IMR-90 (cell line): ENCODE measurements at regions not wholly inside any gene's neighbourhood (a gene's known extent, or its start where the extent isn't known, plus 50 kb on each side); places are given as distances from the start of the nearest gene placed in this dataset.

ENCODE experiments used
- ATAC-seq: fragments of 200-7000 bp; cut with Tn5 transposase; 2 replicates; pipeline ENCODE4 v1.9.1; 2020; ENCODE audit warnings: low read depth, mild to moderate bottlenecking, moderate library complexity
- BruUV-seq: library from RNA; stranded (reverse); fragments of 400-500 nt; replicated peaks from 2 replicates; lab custom pipeline; 2021; lab: Mats Ljungman, UMichigan
- CTCF ChIA-PET: fragments of 300-600 bp; formaldehyde crosslinking; extraction: SDS; loops from one replicate; lab custom pipeline; 2021; ENCODE audit warnings: antibody characterized with exemption; lab: Yijun Ruan, JAX
- POLR2A ChIA-PET: fragments of 300-600 bp; sonication (Branson Sonifier 250); formaldehyde crosslinking; loops from one replicate; lab custom pipeline; 2022; ENCODE audit warnings: antibody characterized with exemption; ENCODE audit not compliant: unreplicated experiment; lab: Charles Lee
- DNase-seq: peaks from one replicate; pipeline ENCODE4 v3.0.0; 2013
- H2AFZ ChIP-seq: replicated peaks from 2 replicates; pipeline ENCODE3; 2013; ENCODE audit warnings: low read length, mild to moderate bottlenecking; ENCODE audit not compliant: poor library complexity
- H2AK5ac ChIP-seq: 2 replicates; pipeline ENCODE4 v1.6.1; 2013; ENCODE audit warnings: low read depth, low read length, inconsistent platforms
- H2AK9ac ChIP-seq: replicated peaks from 2 replicates; pipeline ENCODE3; 2013; ENCODE audit warnings: mild to moderate bottlenecking, low read depth, low read length, moderate library complexity; ENCODE audit not compliant: poor library complexity
- H2BK120ac ChIP-seq: 2 replicates; pipeline ENCODE4 v1.6.1; 2013; ENCODE audit warnings: low read depth, low read length, inconsistent platforms
- H2BK15ac ChIP-seq: 3 replicates; pipeline ENCODE4 v1.6.1; 2013; ENCODE audit warnings: low read depth, low read length, inconsistent platforms
- H2BK20ac ChIP-seq: 2 replicates; pipeline ENCODE4 v1.6.1; 2013; ENCODE audit warnings: low read depth, mild to moderate bottlenecking, inconsistent platforms, low read length, moderate library complexity
- H2BK5ac ChIP-seq: 2 replicates; pipeline ENCODE4 v1.6.1; 2013; ENCODE audit warnings: mild to moderate bottlenecking, low read depth, low read length, inconsistent platforms; ENCODE audit not compliant: poor library complexity, severe bottlenecking
- H3K14ac ChIP-seq: replicated peaks from 2 replicates; pipeline ENCODE4 v1.6.1; 2013; ENCODE audit warnings: low read depth, low read length, inconsistent platforms
- H3K18ac ChIP-seq: 2 replicates; pipeline ENCODE4 v1.6.1; 2013; ENCODE audit warnings: low read depth, low read length, control low read depth
- H3K23ac ChIP-seq: 2 replicates; pipeline ENCODE4 v1.6.1; 2013; ENCODE audit warnings: low read depth, low read length, inconsistent platforms
- H3K27ac ChIP-seq: 2 replicates; pipeline ENCODE4 v1.5.1; 2013; ENCODE audit warnings: mild to moderate bottlenecking, control low read depth, low read length; ENCODE audit not compliant: insufficient read depth
- H3K27me3 ChIP-seq: 2 replicates; pipeline ENCODE4 v1.6.1; 2013; ENCODE audit warnings: low read length; ENCODE audit not compliant: control insufficient read depth, insufficient read depth
- H3K36me3 ChIP-seq: 2 replicates; pipeline ENCODE4 v1.6.1; 2013; ENCODE audit warnings: low read length, mixed read lengths; ENCODE audit not compliant: control insufficient read depth, insufficient read depth
- H3K4ac ChIP-seq: 2 replicates; pipeline ENCODE4 v1.6.1; 2013; ENCODE audit warnings: low read depth, low read length, inconsistent platforms
- H3K4me1 ChIP-seq: 2 replicates; pipeline ENCODE4 v1.6.1; 2013; ENCODE audit warnings: low read length, mixed read lengths; ENCODE audit not compliant: control insufficient read depth, insufficient read depth
- H3K4me2 ChIP-seq: 2 replicates; pipeline ENCODE4 v1.6.1; 2013; ENCODE audit warnings: low read depth, mild to moderate bottlenecking, control low read depth, low read length, moderate library complexity
- H3K4me3 ChIP-seq: 2 replicates; pipeline ENCODE4 v1.5.1; 2013; ENCODE audit warnings: low read depth, mild to moderate bottlenecking, control low read depth, low read length, moderate library complexity; ENCODE audit not compliant: insufficient read depth
- H3K56ac ChIP-seq: 2 replicates; pipeline ENCODE4 v1.6.1; 2013; ENCODE audit warnings: low read length, inconsistent platforms; ENCODE audit not compliant: insufficient read depth; ENCODE audit errors: extremely low read depth
- H3K79me1 ChIP-seq, 2 experiments: 2 replicates each; pipeline ENCODE4 v1.6.1; 2013; ENCODE audit warnings: low read length in 2 of 2, inconsistent platforms in 1 of 2, low read depth in 1 of 2
- H3K9ac ChIP-seq: 2 replicates; pipeline ENCODE4 v1.6.1; 2013; ENCODE audit warnings: low read depth, low read length, control low read depth
- H3K9me1 ChIP-seq: 2 replicates; pipeline ENCODE4 v1.6.1; 2013; ENCODE audit warnings: low read length, inconsistent platforms; ENCODE audit not compliant: insufficient read depth
- H3K9me3 ChIP-seq: 2 replicates; pipeline ENCODE4 v1.6.1; 2013; ENCODE audit warnings: low read length; ENCODE audit not compliant: control insufficient read depth, insufficient read depth
- H4K20me1 ChIP-seq: 2 replicates; pipeline ENCODE4 v1.6.1; 2013; ENCODE audit warnings: low read length, inconsistent platforms; ENCODE audit not compliant: insufficient read depth
- H4K5ac ChIP-seq: 2 replicates; pipeline ENCODE4 v1.6.1; 2013; ENCODE audit warnings: mild to moderate bottlenecking, low read depth, low read length, control low read depth
- H4K8ac ChIP-seq, 2 experiments: 2 replicates each; pipeline ENCODE4 v1.6.1; 2013; ENCODE audit warnings: low read depth in 2 of 2, low read length in 2 of 2, control low read depth in 1 of 2, inconsistent platforms in 1 of 2
- H4K91ac ChIP-seq: 2 replicates; pipeline ENCODE4 v1.6.1; 2013; ENCODE audit warnings: low read depth, low read length, inconsistent platforms; ENCODE audit not compliant: insufficient read depth
- BHLHE40 ChIP-seq: fragments of 150-350 bp; IDR thresholded peaks from 2 replicates; pipeline ENCODE4 v1.6.1; 2016; ENCODE audit warnings: mild to moderate bottlenecking, low read depth, low read length
- CEBPB ChIP-seq: IDR thresholded peaks from 2 replicates; pipeline ENCODE4 v1.6.1; 2012; ENCODE audit warnings: low read depth, low read length, improper control_type of control experiment
- CHD1 ChIP-seq: IDR thresholded peaks from 2 replicates; pipeline ENCODE4 v1.6.1; 2012; ENCODE audit warnings: low read depth, low read length, improper control_type of control experiment
- FOS ChIP-seq: fragments of 150-350 bp; IDR thresholded peaks from 2 replicates; pipeline ENCODE4 v1.6.1; 2016; ENCODE audit warnings: low read depth, low read length
- MAFK ChIP-seq: IDR thresholded peaks from 2 replicates; pipeline ENCODE4 v1.6.1; 2012; ENCODE audit warnings: low read depth, low read length, improper control_type of control experiment
- MAZ ChIP-seq: IDR thresholded peaks from 2 replicates; pipeline ENCODE4 v1.6.1; 2012; ENCODE audit warnings: low read depth, mild to moderate bottlenecking, low read length, improper control_type of control experiment, moderate library complexity, borderline replicate concordance
- MXI1 ChIP-seq: IDR thresholded peaks from 2 replicates; pipeline ENCODE4 v1.6.1; 2012; ENCODE audit warnings: low read depth, mild to moderate bottlenecking, low read length, moderate library complexity, borderline replicate concordance
- NFE2L2 ChIP-seq: fragments of 150-350 bp; IDR thresholded peaks from 2 replicates; pipeline ENCODE4 v1.6.1; 2016; ENCODE audit warnings: low read depth, mild to moderate bottlenecking, low read length
- POLR2A ChIP-seq: IDR thresholded peaks from 2 replicates; pipeline ENCODE4 v1.6.1; 2012; ENCODE audit warnings: mild to moderate bottlenecking, low read depth, low read length
- RAD21 ChIP-seq: IDR thresholded peaks from 2 replicates; pipeline ENCODE4 v1.6.1; 2012; ENCODE audit warnings: low read length, improper control_type of control experiment
- RCOR1 ChIP-seq: IDR thresholded peaks from 2 replicates; pipeline ENCODE4 v1.6.1; 2012; ENCODE audit warnings: mild to moderate bottlenecking, low read length, improper control_type of control experiment; ENCODE audit not compliant: insufficient replicate concordance
- RFX5 ChIP-seq: IDR thresholded peaks from 2 replicates; pipeline ENCODE4 v1.8.0; 2012; ENCODE audit warnings: low read depth, mild to moderate bottlenecking, low read length, moderate library complexity
- SMC3 ChIP-seq: fragments of 150-350 bp; IDR thresholded peaks from 2 replicates; pipeline ENCODE4 v1.6.1; 2016; ENCODE audit warnings: low read depth, mild to moderate bottlenecking, antibody characterized with exemption, low read length, moderate library complexity
- WGBS, 2 experiments: methylation state at CpG; one replicate each; pipeline versions ENCODE4 v1.1.5 to v1.1.7; 2013; ENCODE audit warnings: missing lambda C conversion rate in 2 of 2; ENCODE audit not compliant: insufficient read length in 1 of 2; ENCODE audit errors: extremely low coverage in 2 of 2; 5-methylcytosine and 5-hydroxymethylcytosine counted together
- dilution Hi-C: fragments of 300-500 bp; cut with HindIII; formaldehyde crosslinking; loops from one replicate; pipeline ENCODE4 v1.14.3; 2018; ENCODE audit warnings: low sequenced_read_pairs; ENCODE audit not compliant: unreplicated experiment
- in situ Hi-C: fragments of 300-500 bp; cut with MboI; formaldehyde crosslinking; loops from 3 replicates; pipeline ENCODE4 v1.14.3; 2019; ENCODE audit warnings: low sequenced_read_pairs, inconsistent platforms, mixed read lengths
- intact Hi-C: fragments of 100-400 bp; cut with micrococcal nuclease; formaldehyde crosslinking; loops from 2 replicates; pipeline ENCODE4 v1.10.0; 2022
- TF ChIP-seq, protein P1 (sequence below): fragments of 150-350 bp; IDR thresholded peaks from 2 replicates; pipeline ENCODE4 v1.6.1; 2016; ENCODE audit warnings: low read depth, mild to moderate bottlenecking, low read length, moderate library complexity, borderline replicate concordance
- TF ChIP-seq, protein P2 (sequence below): fragments of 150-350 bp; IDR thresholded peaks from 2 replicates; pipeline ENCODE4 v1.6.1; 2017; ENCODE audit warnings: mild to moderate bottlenecking, antibody characterized with exemption, low read length, low read depth
- TF ChIP-seq, protein P3 (sequence below): conservative IDR thresholded peaks from 2 replicates; pipeline ENCODE4 v1.5.1; 2012; ENCODE audit warnings: mild to moderate bottlenecking, low read depth, low read length, improper control_type of control experiment

DNA sequence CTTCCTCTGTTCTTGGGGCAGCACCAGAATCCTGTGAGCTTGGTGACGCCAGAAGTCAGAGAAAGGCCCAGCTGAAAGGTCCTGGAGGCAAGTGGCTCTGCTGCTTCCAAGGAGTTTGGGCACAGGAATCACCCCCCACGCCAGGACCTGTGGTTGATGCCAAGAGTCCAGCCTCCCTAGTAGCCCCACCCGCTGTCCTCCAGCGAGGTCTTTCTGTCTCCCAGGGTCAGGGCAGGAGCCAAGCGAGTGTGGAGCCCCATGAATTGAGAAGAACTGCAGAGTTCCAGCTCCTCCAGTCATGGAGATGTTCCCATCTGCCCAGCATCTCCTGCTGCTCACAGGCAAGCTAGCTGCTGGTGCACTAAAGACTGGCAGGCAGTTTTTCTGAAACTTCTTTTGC is 631.7 kb upstream of the MGMT start:
- no peaks in the 10 kb centered on the region for H3K27me3 ChIP-seq
- intact Hi-C loops, result no loop called here
- no peak overlapping the region for H3K23ac ChIP-seq
- no peak overlapping the region for H3K4me3 ChIP-seq
- H2BK20ac ChIP-seq, result no peak overlapping the region
- no peaks in the 10 kb centered on the region for H3K9me1 ChIP-seq
- no peak overlapping the region for H3K56ac ChIP-seq
- POLR2A ChIA-PET, result no interaction called here
- WGBS, 2 experiments, result 20% methylated on average over 1 of the region's 5 CpGs; no CpG with 5 or more reads in 1 of the 2 experiments
- no peak overlapping the region for H2AK9ac ChIP-seq
- no peak overlapping the region for H3K27ac ChIP-seq
- DNase-seq (no peak), ATAC-seq (no peak)
- H2AFZ ChIP-seq, result no peak overlapping the region
- H3K79me1 ChIP-seq, result no peaks in the 10 kb centered on the region
- in situ Hi-C loops, result no loop called here
- no peak overlapping the region for H3K18ac ChIP-seq
- TF ChIP-seq RAD21 (no peak), CHD1 (no peak), CEBPB (no peak), MAFK (no peak), RFX5 (no peak), RCOR1 (no peak), MAZ (no peak), FOS (no peak), NFE2L2 (no peak), POLR2A (no peak), MXI1 (no peak), SMC3 (no peak), BHLHE40 (no peak)
- TF ChIP-seq, protein P1, sequence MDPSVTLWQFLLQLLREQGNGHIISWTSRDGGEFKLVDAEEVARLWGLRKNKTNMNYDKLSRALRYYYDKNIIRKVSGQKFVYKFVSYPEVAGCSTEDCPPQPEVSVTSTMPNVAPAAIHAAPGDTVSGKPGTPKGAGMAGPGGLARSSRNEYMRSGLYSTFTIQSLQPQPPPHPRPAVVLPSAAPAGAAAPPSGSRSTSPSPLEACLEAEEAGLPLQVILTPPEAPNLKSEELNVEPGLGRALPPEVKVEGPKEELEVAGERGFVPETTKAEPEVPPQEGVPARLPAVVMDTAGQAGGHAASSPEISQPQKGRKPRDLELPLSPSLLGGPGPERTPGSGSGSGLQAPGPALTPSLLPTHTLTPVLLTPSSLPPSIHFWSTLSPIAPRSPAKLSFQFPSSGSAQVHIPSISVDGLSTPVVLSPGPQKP, result no peak
- TF ChIP-seq, protein P2, sequence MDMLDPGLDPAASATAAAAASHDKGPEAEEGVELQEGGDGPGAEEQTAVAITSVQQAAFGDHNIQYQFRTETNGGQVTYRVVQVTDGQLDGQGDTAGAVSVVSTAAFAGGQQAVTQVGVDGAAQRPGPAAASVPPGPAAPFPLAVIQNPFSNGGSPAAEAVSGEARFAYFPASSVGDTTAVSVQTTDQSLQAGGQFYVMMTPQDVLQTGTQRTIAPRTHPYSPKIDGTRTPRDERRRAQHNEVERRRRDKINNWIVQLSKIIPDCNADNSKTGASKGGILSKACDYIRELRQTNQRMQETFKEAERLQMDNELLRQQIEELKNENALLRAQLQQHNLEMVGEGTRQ, result no peak
- TF ChIP-seq, protein P3, sequence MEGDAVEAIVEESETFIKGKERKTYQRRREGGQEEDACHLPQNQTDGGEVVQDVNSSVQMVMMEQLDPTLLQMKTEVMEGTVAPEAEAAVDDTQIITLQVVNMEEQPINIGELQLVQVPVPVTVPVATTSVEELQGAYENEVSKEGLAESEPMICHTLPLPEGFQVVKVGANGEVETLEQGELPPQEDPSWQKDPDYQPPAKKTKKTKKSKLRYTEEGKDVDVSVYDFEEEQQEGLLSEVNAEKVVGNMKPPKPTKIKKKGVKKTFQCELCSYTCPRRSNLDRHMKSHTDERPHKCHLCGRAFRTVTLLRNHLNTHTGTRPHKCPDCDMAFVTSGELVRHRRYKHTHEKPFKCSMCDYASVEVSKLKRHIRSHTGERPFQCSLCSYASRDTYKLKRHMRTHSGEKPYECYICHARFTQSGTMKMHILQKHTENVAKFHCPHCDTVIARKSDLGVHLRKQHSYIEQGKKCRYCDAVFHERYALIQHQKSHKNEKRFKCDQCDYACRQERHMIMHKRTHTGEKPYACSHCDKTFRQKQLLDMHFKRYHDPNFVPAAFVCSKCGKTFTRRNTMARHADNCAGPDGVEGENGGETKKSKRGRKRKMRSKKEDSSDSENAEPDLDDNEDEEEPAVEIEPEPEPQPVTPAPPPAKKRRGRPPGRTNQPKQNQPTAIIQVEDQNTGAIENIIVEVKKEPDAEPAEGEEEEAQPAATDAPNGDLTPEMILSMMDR, result no peak
- no peak overlapping the region for H3K9ac ChIP-seq
- no peak overlapping the region for H4K91ac ChIP-seq
- CTCF ChIA-PET, result no interaction called here
- BruUV-seq, result no TSS peak
- no peak overlapping the region for H3K14ac ChIP-seq
- no peaks in the 10 kb centered on the region for H3K36me3 ChIP-seq
- H3K4me1 ChIP-seq, result no peaks in the 10 kb centered on the region
- H2BK120ac ChIP-seq, result no peak overlapping the region
- no peak overlapping the region for H2AK5ac ChIP-seq
- H2BK15ac ChIP-seq, result no peak overlapping the region
- H4K5ac ChIP-seq, result no peak overlapping the region
- H3K9me3 ChIP-seq, result peaks cover 32% of the 10 kb centered on the region
- dilution Hi-C loops, result no loop called here
- no peaks in the 10 kb centered on the region for H4K20me1 ChIP-seq
- H2BK5ac ChIP-seq, result no peak overlapping the region
- no peak overlapping the region for H3K4me2 ChIP-seq
- no peak overlapping the region for H3K4ac ChIP-seq
- no peak overlapping the region for H4K8ac ChIP-seq
